PFSK-1 (cell line): ENCODE measurements at regions not wholly inside any gene's neighbourhood (a gene's known extent, or its start where the extent isn't known, plus 50 kb on each side); places are given as distances from the start of the nearest gene placed in this dataset.

Source experiments
- FOXP2 ChIP-seq: optimal IDR thresholded peaks from 2 replicates; pipeline ENCODE3; 2011; ENCODE audit warnings: borderline replicate concordance, control low read depth, inconsistent platforms; ENCODE audit not compliant: insufficient read depth; ENCODE audit errors: extremely low read length, extremely low read depth
- POLR2AphosphoS5 ChIP-seq: IDR thresholded peaks from 2 replicates; pipeline ENCODE4 v1.6.1; 2012; ENCODE audit warnings: low read depth, mild to moderate bottlenecking, control low read depth, low read length, moderate library complexity
- REST ChIP-seq, 2 experiments: IDR thresholded peaks; 2 replicates each; pipeline versions ENCODE4 v1.6.1 to v1.8.0; 2011 to 2012; ENCODE audit warnings: low read depth in 2 of 2, low read length in 2 of 2, control low read depth in 1 of 2, inconsistent platforms in 1 of 2, mild to moderate bottlenecking in 1 of 2, moderate library complexity in 1 of 2; ENCODE audit not compliant: insufficient read depth in 1 of 2
- SIN3A ChIP-seq: IDR thresholded peaks from 2 replicates; pipeline ENCODE4 v1.6.1; 2012; ENCODE audit warnings: mild to moderate bottlenecking, low read length, moderate library complexity, borderline replicate concordance; ENCODE audit not compliant: insufficient read depth
- TAF1 ChIP-seq: IDR thresholded peaks from 2 replicates; pipeline ENCODE4 v1.6.1; 2012; ENCODE audit warnings: low read length, control low read depth, borderline replicate concordance; ENCODE audit not compliant: insufficient read depth

GRCh38 chr5:175047048-175047447 is 322.7 kb downstream of the MSX2 start:
- TF ChIP-seq POLR2AphosphoS5 (no peak), TAF1 (no peak), REST (IDR thresholded peaks at IDR 0.05; ENCODE audit: insufficient read depth in 1 of 2, low read depth in 2 of 2, low read length in 2 of 2) (no peak), FOXP2 (no peak), SIN3A (no peak)

GRCh38 chr5:175045820-175046219 is 321.4 kb downstream of the MSX2 start:
- TF ChIP-seq SIN3A (no peak), TAF1 (no peak), FOXP2 (no peak)

- TF ChIP-seq FOXP2 = no peak
- no peak for TF ChIP-seq REST (IDR thresholded peaks at IDR 0.05; ENCODE audit: insufficient read depth in 1 of 2, low read depth in 2 of 2, low read length in 2 of 2)
- no peak for TF ChIP-seq POLR2AphosphoS5
- TF ChIP-seq TAF1 = no peak
- TF ChIP-seq SIN3A = no peak
These were observed 313.4 kb downstream of the MSX2 start for GRCh38 chr5:175037820-175038219.

GRCh38 chr5:175035882-175036533 is 311.6 kb downstream of the MSX2 start:
- no peak for TF ChIP-seq REST (IDR thresholded peaks at IDR 0.05; ENCODE audit: insufficient read depth in 1 of 2, low read depth in 2 of 2, low read length in 2 of 2)
- no peak for TF ChIP-seq FOXP2
- TF ChIP-seq TAF1 = no peak
- no peak for TF ChIP-seq POLR2AphosphoS5
- no peak for TF ChIP-seq SIN3A

- no peak for TF ChIP-seq FOXP2
- no peak for TF ChIP-seq TAF1
- no peak for TF ChIP-seq SIN3A
- TF ChIP-seq REST (IDR thresholded peaks at IDR 0.05; ENCODE audit: insufficient read depth in 1 of 2, low read depth in 2 of 2, low read length in 2 of 2) = no peak
- no peak for TF ChIP-seq POLR2AphosphoS5
These were observed 310.5 kb downstream of the MSX2 start for GRCh38 chr5:175034924-175035323.
